ENCODE measurements at regions not wholly inside any gene's neighbourhood (a gene's known extent, or its start where the extent isn't known, plus 50 kb on each side); places are given as distances from the start of the nearest gene placed in this dataset.

DNA sequence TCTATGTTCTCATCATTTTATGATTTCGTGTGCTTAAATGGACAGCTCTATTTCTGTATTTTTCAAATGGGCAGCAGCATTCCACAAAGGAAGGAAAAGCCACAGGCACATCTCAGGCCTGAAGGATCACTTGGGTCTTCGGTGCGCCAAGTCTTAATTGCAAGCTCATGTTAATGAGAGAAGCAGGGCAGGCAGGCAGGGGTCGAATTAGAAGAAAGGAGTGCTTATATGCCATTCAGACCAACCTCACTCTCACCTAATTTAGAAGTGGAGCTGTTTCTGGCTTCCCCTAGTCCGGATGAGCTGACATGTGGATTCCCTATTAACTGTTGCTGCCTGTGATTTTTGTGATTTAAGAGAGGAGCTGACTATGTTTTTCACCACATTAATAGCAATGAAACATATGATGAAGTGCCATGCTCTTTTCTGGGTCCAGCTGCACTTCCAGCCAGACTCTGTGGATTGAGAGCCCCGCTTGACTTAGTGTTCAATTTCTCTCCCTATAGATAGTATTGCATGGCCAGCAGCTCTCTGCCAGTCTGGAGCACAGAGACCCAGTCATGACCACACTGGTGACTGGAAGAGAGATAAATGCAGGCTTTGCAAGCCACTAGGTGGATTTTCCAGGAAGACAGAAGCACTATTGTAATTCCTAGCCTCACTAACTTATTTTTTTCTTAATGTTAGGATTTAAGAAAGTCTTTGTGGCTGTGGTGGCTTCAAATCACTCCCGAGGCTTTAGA, 373.9 kb upstream of the FAT3 start:
- Histone ChIP-seq H3K4me3 (ENCODE audit: low read depth, low read length) (no peak overlapping the region), H3K36me3 (ENCODE audit: control insufficient read depth, insufficient read depth, low read length) (no peaks in the 10 kb centered on the region), H3K27me3 (ENCODE audit: control insufficient read depth, insufficient read depth, low read length) (no peaks in the 10 kb centered on the region)
- no peak for DNase-seq (ENCODE audit: low read depth)
- TF ChIP-seq, protein P1, sequence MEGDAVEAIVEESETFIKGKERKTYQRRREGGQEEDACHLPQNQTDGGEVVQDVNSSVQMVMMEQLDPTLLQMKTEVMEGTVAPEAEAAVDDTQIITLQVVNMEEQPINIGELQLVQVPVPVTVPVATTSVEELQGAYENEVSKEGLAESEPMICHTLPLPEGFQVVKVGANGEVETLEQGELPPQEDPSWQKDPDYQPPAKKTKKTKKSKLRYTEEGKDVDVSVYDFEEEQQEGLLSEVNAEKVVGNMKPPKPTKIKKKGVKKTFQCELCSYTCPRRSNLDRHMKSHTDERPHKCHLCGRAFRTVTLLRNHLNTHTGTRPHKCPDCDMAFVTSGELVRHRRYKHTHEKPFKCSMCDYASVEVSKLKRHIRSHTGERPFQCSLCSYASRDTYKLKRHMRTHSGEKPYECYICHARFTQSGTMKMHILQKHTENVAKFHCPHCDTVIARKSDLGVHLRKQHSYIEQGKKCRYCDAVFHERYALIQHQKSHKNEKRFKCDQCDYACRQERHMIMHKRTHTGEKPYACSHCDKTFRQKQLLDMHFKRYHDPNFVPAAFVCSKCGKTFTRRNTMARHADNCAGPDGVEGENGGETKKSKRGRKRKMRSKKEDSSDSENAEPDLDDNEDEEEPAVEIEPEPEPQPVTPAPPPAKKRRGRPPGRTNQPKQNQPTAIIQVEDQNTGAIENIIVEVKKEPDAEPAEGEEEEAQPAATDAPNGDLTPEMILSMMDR (IDR thresholded peaks at IDR 0.05; ENCODE audit: insufficient read depth, low read length, poor library complexity, severe bottlenecking), result no peak

DNA sequence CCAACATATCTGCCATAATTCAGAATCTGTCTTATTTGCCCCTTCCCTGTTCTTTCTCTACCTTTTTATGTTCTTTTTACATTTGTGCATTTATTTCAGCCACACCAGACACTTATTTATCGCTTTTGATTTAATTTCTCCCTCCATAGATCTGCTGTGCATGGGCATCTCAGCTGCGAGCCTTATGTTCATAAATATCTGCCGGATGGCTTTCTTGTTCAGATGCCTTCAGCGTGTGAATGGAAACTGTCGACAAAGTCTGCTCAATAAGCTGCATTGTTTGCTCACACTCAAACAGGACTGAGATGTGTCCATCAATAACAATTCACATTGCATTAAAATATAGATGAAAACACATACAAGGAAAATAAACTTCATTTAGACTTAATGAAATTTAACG, 374.6 kb upstream of the FAT3 start:
- no peak overlapping the region for H3K4me3 ChIP-seq (ENCODE audit: low read depth, low read length)
- no peaks in the 10 kb centered on the region for H3K36me3 ChIP-seq (ENCODE audit: control insufficient read depth, insufficient read depth, low read length)
- no peak for DNase-seq (ENCODE audit: low read depth)
- no peaks in the 10 kb centered on the region for H3K27me3 ChIP-seq (ENCODE audit: control insufficient read depth, insufficient read depth, low read length)
- TF ChIP-seq, protein P1 (IDR thresholded peaks at IDR 0.05; ENCODE audit: insufficient read depth, low read length, poor library complexity, severe bottlenecking), result no peak

DNA sequence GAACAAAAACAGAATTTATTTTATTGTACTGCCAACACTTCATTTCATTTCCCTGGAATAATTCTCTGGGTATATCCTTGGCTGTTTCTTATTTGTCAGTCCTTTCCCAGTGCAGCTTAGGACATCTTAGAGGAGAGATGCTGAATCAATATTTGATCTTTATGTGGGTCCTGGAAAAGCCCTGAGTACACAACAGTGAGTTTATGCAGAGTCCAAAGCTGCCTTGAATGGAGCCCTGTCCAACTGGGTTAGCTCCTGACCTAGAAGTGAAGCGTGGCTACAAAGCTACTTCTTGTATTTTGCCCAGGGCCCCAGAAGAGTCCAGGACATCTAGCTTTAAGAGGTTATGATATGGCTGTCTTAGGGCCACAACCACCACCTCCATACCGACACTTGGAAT, 378.0 kb upstream of the FAT3 start:
- Histone ChIP-seq H3K27me3 (ENCODE audit: control insufficient read depth, insufficient read depth, low read length) (no peaks in the 10 kb centered on the region), H3K4me3 (ENCODE audit: low read depth, low read length) (no peak overlapping the region), H3K36me3 (ENCODE audit: control insufficient read depth, insufficient read depth, low read length) (no peaks in the 10 kb centered on the region)
- TF ChIP-seq, protein P1 (IDR thresholded peaks at IDR 0.05; ENCODE audit: insufficient read depth, low read length, poor library complexity, severe bottlenecking), result no peak
- DNase-seq (ENCODE audit: low read depth), result no peak

DNA sequence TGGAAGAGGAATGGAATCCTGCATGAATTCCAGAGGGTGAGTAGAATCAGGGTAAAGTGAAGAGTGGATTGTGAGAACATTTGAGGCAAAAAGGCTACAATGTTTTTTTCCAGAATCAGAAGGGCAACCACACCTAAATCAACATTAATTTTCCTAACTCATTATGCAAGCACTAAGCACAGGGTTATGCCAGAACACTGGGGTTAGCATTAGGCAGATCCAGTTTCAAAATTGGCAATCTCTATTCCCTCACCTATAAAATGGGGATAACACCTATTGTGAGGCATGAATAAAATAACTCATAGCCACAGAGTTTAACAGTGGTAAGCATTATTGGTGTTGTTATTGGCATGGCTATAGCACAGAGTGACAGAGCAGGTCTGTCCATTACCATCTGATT, 378.6 kb upstream of the FAT3 start:
- H3K4me3 ChIP-seq (ENCODE audit: low read depth, low read length), result no peak overlapping the region
- DNase-seq (ENCODE audit: low read depth), result no peak
- no peaks in the 10 kb centered on the region for H3K36me3 ChIP-seq (ENCODE audit: control insufficient read depth, insufficient read depth, low read length)
- no peaks in the 10 kb centered on the region for H3K27me3 ChIP-seq (ENCODE audit: control insufficient read depth, insufficient read depth, low read length)
- TF ChIP-seq, protein P1 (IDR thresholded peaks at IDR 0.05; ENCODE audit: insufficient read depth, low read length, poor library complexity, severe bottlenecking), result no peak

DNA sequence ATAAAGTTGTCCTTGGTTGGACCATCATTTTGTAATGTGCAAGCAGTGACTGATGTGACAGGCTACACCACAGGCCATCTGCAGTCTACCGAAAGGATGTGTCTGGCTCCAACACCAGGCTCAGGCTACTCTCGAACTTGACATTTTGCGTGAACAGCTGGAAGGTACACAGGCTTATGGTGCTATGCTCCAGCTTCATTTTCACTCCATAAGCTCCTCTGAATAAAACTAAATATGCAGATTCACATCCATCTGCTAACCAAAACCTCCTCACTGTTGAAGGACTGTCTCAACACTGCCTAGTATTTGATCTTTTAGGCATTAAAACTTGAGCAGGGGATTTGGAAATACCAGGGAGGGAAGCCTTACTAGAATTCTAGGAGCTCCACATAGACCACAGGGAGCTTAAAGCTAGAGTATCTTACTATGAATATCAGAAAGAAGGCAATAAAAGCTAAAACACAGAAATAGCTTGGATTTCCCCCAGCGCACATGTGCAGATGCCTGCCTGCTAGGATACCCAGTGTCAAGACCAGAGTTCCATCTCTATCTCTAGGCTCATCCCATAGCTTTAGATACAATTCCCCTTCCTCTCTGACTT, 383.9 kb upstream of the FAT3 start:
- Histone ChIP-seq H3K36me3 (ENCODE audit: control insufficient read depth, insufficient read depth, low read length) (no peaks in the 10 kb centered on the region), H3K4me3 (ENCODE audit: low read depth, low read length) (no peak overlapping the region), H3K27me3 (ENCODE audit: control insufficient read depth, insufficient read depth, low read length) (no peaks in the 10 kb centered on the region)
- TF ChIP-seq, protein P1 (IDR thresholded peaks at IDR 0.05; ENCODE audit: insufficient read depth, low read length, poor library complexity, severe bottlenecking), result no peak
- no peak for DNase-seq (ENCODE audit: low read depth)

All from kidney epithelial cell (primary cell).